HG03196 (cell line): ENCODE measurements at regions not wholly inside any gene's neighbourhood (a gene's known extent, or its start where the extent isn't known, plus 50 kb on each side); places are given as distances from the start of the nearest gene placed in this dataset.

Source experiments
- ATAC-seq: cut with Tn5 transposase; IDR thresholded peaks from one replicate; pipeline ENCODE4 v1.9.1; 2021; ENCODE audit not compliant: unreplicated experiment

GRCh38 chr1:234887016-234887900, 241.4 kb downstream of the TOMM20 start:
- ATAC-seq = no peak

DNA sequence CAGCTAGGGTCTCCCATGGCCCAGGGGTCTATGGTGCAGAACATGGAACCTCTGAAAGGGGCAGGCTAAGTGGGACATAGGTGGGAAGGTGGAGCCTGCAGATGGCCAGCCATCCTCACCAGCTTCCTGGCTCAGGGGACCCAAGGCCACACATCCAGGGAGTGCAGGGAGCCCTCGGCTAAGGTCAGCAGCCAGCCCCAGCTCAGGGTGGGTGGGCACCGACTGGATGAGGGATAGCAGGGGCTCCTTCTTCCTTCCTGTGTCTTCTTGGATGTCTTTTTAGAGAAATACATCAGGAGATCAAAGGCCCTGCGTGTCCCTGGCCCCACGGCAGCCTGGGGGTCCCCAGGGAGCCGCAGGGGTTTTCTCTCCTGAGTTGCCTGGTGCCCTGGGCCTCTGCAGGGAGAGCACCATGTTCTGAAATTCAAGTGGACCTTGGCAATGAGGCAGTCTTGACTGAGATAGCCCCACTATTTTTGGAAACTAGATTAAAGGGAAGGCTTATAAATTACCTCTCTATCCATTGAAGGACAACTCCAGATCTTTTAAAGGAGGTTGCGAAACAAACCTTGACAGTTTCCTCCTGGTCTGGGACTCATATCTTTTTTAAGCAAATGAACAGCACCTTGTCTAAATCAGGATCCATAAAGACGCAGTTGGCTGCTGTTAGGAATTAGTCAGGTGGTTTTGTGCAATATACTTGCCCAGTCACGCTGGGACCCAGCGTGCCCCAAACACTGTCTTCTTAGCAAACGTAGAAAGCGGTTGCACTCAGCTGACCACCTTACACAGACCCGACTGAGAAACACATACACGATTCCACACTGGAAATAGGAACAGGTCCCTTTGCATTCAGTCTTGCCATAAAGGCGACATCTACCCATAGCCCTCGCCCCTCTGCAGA, 242.3 kb downstream of the TOMM20 start:
- ATAC-seq = no peak

- no peak for ATAC-seq
Observed at GRCh38 chr1:234885601-234886000, 243.0 kb downstream of the TOMM20 start.

DNA sequence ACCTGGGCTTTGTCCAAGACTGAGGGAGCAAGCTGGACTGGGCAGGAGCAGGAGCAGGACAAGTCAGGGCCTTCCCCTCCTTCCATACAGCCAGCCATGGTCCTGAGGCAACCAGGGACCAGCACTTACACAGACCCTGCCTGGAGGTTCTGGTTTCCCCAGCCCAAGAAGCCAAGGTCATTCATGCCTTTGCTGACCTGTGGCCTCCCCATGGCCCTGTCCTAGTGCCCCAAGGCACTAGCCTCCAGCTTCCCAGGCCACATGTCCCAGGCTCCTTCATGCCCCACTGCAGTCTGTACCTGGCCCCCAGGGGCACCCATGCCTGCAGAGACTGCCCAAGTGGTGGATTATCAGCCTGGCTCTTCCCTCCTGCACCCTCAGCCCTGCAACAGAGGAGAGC, 243.9 kb downstream of the TOMM20 start:
- no peak for ATAC-seq

DNA sequence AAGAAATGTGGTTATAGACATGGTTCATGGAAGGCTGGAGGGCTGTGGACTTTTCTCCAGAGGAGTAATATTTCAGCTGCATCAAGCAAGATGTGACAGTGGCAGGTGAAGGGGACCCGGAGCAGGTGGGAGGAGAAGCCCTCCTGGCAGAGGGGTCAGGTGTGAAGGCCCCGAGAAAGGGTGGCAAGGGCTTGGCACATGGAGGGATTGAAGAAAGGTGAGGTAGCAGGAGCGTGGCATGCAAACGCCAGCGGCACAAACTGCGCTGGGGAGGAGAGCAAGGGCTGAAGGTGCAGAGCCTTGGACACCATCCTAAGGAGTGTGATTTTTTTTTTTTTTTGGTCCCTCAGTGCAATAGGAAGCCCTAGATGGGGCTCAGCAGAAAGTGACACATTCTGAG, 244.6 kb downstream of the TOMM20 start:
- no peak for ATAC-seq

GRCh38 chr1:234882898-234883297, 245.7 kb downstream of the TOMM20 start:
- ATAC-seq = no peak

DNA sequence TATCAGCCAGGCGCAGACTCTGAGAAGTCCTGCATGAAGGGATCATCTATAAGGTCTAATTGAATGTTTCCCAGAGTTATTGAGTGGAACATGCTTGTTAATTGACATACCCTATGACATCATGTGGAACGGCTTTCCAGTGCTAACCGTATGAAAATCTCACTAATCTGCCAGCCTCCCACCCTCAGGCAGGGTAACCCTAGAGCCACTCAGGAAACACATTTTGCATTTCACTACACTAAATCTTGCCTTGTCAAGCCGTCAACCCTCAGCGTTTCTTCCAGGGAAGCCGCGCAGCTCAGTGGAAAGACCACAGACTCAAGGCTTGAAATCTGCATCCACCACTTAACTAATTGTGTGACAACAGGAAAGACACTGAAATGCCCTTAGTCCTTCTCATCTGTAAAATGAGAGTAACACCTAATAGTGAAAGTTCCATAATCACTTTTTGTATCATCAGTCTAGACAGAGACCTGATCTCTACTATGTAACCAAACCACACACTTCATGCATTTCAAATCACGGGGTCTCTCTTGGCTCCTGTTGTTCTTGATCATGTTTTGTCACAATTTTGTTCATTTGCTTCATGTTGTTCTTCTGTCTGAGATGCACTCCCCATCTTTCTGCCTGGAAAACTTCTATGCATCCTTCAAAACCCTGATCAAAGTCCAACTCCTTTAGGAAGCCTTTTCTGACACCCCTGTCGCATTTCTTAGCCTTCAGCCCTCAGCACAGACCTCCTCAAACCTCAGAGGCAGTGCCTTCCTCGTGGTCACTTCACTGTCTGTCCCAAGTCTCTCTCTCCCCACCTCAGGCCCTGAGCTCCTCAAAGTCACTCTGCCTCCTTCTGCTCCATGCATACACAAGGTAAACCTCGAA, 246.5 kb downstream of the TOMM20 start:
- peak; percentile 77 for ATAC-seq

DNA sequence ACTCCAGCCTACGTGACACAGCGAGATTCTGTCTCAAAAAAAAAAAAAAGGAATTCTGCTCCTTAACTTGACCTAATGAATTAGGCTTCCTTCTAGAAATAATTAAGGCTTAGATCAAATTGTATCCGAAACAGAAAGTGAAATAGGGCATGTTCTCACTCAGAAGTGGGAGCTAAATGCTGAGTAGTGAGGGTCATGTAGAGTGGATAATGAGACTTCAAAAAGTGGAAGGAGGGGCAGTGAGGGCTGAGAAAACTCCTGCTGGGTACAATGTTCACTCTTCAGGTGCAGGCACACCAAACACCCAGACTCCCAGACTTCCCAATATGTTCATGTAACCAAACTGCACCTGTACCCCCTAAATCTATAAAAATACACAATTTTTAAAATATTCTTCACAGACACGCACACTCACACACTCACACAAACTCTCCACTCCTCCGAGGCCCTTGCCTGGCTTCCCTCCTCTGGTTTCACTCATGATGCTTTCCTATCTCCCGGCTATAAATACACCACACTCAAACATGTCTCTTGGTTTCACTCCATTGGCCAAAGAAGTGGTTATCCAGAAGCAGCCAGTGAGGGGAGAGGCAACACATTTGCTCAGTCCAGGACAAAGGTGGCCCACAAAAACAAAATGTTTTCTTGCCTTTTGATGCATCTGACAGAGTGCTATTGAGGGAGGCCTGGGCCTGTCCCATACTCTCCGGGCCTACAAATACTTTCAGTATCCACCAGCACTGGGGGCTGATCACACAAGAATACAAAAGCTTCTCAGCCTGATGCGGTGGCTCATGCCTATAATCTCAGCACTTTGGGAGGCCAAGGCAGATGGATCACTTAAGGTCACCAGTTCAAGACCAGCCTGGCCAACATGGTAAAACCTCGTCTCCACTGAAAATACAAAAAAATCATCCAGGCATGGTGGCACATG, 249.2 kb downstream of the TOMM20 start:
- ATAC-seq = no peak

- no peak for ATAC-seq
Observed at GRCh38 chr1:234878288-234878687, 250.3 kb downstream of the TOMM20 start.

DNA sequence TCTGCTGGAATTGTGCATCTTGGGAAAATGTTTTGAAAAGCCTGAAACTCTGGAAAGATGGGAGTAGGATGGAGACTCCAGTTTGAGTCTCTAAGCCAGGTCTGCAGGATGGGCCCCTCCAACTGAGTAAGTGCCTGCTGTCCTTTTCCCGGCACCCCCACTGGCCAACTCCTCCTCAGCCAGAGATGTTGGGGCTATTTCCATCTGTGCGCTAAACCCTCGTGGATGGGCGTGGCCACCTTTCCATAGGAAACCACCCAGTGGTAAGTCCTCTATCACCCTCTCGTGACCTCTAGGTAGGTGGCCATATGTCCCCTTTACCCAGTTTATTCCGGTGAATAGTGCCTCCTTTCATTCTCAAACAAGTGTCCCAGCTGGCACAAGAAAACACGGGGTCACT, 250.9 kb downstream of the TOMM20 start:
- ATAC-seq = no peak

DNA sequence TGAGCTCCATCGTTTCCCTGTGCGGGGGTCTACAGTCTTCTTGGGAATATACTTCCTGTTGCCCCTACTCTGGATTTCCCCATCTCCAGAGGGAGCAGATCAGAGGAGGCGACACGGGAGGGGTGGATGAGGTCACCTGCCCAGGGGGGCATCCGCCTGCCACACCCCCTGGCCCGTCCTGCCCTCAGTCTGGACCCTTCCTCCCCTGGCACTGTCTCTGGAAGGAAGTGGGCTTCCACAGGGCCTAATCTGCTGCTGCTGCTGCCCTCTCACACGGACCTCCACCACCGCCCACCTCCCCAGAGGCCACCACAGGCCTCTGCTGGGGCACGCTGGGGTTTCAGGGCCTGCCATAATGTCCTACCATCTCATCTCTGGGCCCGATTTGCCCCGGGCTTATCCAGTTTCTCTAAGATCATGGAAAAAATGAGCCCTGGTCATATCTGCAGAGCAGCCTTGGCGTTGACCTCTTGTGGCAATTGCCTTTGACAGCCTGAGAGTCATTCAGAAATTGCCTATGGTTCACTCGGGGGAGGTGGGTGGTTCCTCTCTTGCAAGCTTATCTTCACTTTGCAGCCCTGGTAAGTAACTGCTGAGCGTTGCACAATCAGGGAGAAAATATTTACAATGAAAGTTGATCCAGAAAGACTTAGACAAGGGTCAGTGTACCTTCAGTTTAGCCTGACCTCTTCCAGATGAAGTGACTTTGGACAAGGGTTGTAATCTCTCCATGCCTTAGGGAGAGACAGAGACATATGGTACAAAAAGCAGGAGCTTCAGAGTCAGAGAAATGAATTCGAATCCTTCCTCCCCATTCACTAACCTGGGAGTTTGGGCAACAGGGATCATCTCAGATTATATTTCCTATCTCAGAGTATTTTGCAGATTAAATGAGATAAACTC, 252.4 kb downstream of the TOMM20 start:
- ATAC-seq = no peak

DNA sequence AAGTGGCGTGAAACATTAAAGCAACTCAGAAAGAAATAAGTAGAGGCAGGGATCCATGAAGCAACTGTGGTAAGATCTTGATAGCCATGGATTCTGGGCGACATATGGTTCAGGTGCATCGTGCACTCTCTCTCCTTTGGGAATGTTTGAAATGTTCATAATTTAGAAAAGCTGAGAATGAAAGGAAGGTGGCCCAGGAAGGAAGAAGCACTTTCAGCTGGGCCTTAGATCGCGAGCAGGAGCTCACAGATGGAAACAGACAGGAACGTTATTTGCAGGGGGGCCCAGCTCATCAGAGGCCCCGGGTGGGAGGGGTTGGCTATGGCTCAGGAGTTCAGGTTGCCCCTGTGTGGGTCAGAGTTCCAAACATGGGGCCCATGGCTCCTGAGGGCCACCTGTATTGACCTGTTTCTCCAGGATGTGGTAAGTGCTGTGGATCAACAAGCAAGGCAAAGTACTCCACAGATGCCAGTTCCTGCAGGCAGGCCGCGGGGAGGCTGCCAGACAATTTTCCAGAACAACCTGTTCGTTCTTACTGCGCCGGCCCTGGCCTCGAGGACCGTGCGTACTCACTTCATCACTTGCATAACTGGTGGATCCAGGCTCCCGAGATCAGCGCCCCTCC, 253.2 kb downstream of the TOMM20 start:
- no peak for ATAC-seq

GRCh38 chr1:234874291-234875288, 254.0 kb downstream of the TOMM20 start:
- no peak for ATAC-seq

- ATAC-seq = no peak
Observed at GRCh38 chr1:234871710-234872271, 256.8 kb downstream of the TOMM20 start.

GRCh38 chr1:234871039-234871709, 257.5 kb downstream of the TOMM20 start:
- no peak for ATAC-seq
